AG04450 (cell line): ENCODE measurements at regions not wholly inside any gene's neighbourhood (a gene's known extent, or its start where the extent isn't known, plus 50 kb on each side); places are given as distances from the start of the nearest gene placed in this dataset.

ENCODE experiments used
- CTCF ChIA-PET: fragments of 300-600, 350-600 bp; formaldehyde crosslinking; extraction: SDS; loops from one replicate; lab custom pipeline; 2022; ENCODE audit warnings: antibody characterized with exemption, inconsistent platforms; lab: Charles Lee
- POLR2A ChIA-PET: fragments of 350-600 bp; formaldehyde crosslinking; extraction: SDS; loops from one replicate; lab custom pipeline; 2021; ENCODE audit warnings: antibody characterized with exemption, inconsistent platforms; lab: Yijun Ruan, JAX
- DNase-seq: peaks from one replicate; pipeline ENCODE4 v3.0.0-alpha.2; 2011; ENCODE audit warnings: low read depth, low spot score
- H3K27ac ChIP-seq: one replicate; pipeline ENCODE4 v1.5.1; 2012; ENCODE audit warnings: low read depth, low read length, control low read depth
- H3K27me3 ChIP-seq: one replicate; pipeline ENCODE4 v1.6.0; 2012; ENCODE audit warnings: low read length; ENCODE audit not compliant: control insufficient read depth, insufficient read depth
- H3K4me3 ChIP-seq: 2 replicates; pipeline ENCODE4 v1.5.1; 2011; ENCODE audit warnings: mild to moderate bottlenecking, low read depth, low read length, control low read depth
- H3K9me3 ChIP-seq: 2 replicates; pipeline ENCODE4 v1.5.1; 2012; ENCODE audit warnings: low read length; ENCODE audit not compliant: control insufficient read depth, insufficient read depth
- CTCF ChIP-seq: IDR thresholded peaks from 2 replicates; pipeline ENCODE4 v1.5.1; 2011; ENCODE audit warnings: low read depth, low read length, control low read depth, inconsistent platforms

- Histone ChIP-seq H3K9me3 (no peaks in the 10 kb centered on the region), H3K27ac (no peak overlapping the region), H3K4me3 (no peak overlapping the region), H3K27me3 (peaks cover 3% of the 10 kb centered on the region)
- CTCF ChIA-PET: no interaction called here
- no peak for DNase-seq
- POLR2A ChIA-PET: no interaction called here
- TF ChIP-seq CTCF: no peak
These were observed 239.3 kb downstream of the KCTD12 start for GRCh38 chr13:76646946-76647345.

GRCh38 chr13:76645632-76646031 lies 240.6 kb downstream of the KCTD12 start:
- Histone ChIP-seq H3K27ac (no peak overlapping the region), H3K9me3 (no peaks in the 10 kb centered on the region), H3K27me3 (peaks cover 5% of the 10 kb centered on the region), H3K4me3 (no peak overlapping the region)
- TF ChIP-seq CTCF: no peak
- ChIA-PET POLR2A (no interaction called here), CTCF (no interaction called here)
- DNase-seq: no peak

GRCh38 chr13:76644906-76645305 lies 241.3 kb downstream of the KCTD12 start:
- H3K9me3 ChIP-seq: no peaks in the 10 kb centered on the region
- H3K27ac ChIP-seq: no peak overlapping the region
- no peak overlapping the region for H3K4me3 ChIP-seq
- POLR2A ChIA-PET: no interaction called here
- CTCF ChIA-PET: interaction anchor here (0.9 kb wide), 1 partner anchor 335 kb away, joined by 3 read pairs; no protein-coding TSS in a partner anchor
- no peak for TF ChIP-seq CTCF
- DNase-seq: no peak
- H3K27me3 ChIP-seq: peaks cover 5% of the 10 kb centered on the region

- POLR2A ChIA-PET: no interaction called here
- CTCF ChIA-PET: no interaction called here
- H3K4me3 ChIP-seq: no peak overlapping the region
- peaks cover 5% of the 10 kb centered on the region for H3K27me3 ChIP-seq
- no peak overlapping the region for H3K27ac ChIP-seq
- TF ChIP-seq CTCF: no peak
- DNase-seq: no peak
- no peaks in the 10 kb centered on the region for H3K9me3 ChIP-seq
These were observed 242.6 kb downstream of the KCTD12 start for GRCh38 chr13:76643596-76643995.

GRCh38 chr13:76641056-76641455 lies 245.1 kb downstream of the KCTD12 start:
- DNase-seq: no peak
- CTCF ChIA-PET: no interaction called here

More at GRCh38 chr13:76641056-76641455, 245.1 kb downstream of the KCTD12 start:
- TF ChIP-seq CTCF: no peak
- H3K27ac ChIP-seq: no peak overlapping the region
- peaks cover 5% of the 10 kb centered on the region for H3K27me3 ChIP-seq
- POLR2A ChIA-PET: no interaction called here
- no peak overlapping the region for H3K4me3 ChIP-seq
- no peaks in the 10 kb centered on the region for H3K9me3 ChIP-seq
